H9 (cell line): ENCODE measurements at regions not wholly inside any gene's neighbourhood (a gene's known extent, or its start where the extent isn't known, plus 50 kb on each side); places are given as distances from the start of the nearest gene placed in this dataset.

ENCODE experiments used
- DNase-seq: peaks from one replicate; pipeline ENCODE4 v3.0.0-alpha.2; 2017
- H2AFZ ChIP-seq: one replicate; pipeline ENCODE4 v1.6.1; 2013; ENCODE audit warnings: mild to moderate bottlenecking, low read length, control low read depth, moderate library complexity
- H2AK5ac ChIP-seq: 2 replicates; pipeline ENCODE4 v1.6.1; 2013; ENCODE audit warnings: low read length, control low read depth, mixed read lengths; ENCODE audit not compliant: insufficient read length
- H2BK120ac ChIP-seq: one replicate; pipeline ENCODE4 v1.6.1; 2013; ENCODE audit warnings: low read depth, mild to moderate bottlenecking, low read length, control low read depth, inconsistent platforms; ENCODE audit not compliant: poor library complexity, severe bottlenecking
- H2BK12ac ChIP-seq: 2 replicates; pipeline ENCODE4 v1.6.1; 2013; ENCODE audit warnings: low read length, control low read depth, mixed read lengths, low read depth; ENCODE audit not compliant: insufficient read length
- H2BK15ac ChIP-seq: 2 replicates; pipeline ENCODE4 v1.6.1; 2013; ENCODE audit warnings: low read depth, low read length, control low read depth
- H2BK20ac ChIP-seq: one replicate; pipeline ENCODE4 v1.6.1; 2013; ENCODE audit warnings: low read depth, mild to moderate bottlenecking, low read length, control low read depth, inconsistent platforms; ENCODE audit not compliant: poor library complexity, severe bottlenecking
- H2BK5ac ChIP-seq: 2 replicates; pipeline ENCODE4 v1.6.1; 2013; ENCODE audit warnings: low read length, control low read depth, mixed read lengths; ENCODE audit not compliant: insufficient read length
- H3K14ac ChIP-seq: 2 replicates; pipeline ENCODE4 v1.6.1; 2013; ENCODE audit warnings: low read length, control low read depth; ENCODE audit not compliant: insufficient read depth
- H3K18ac ChIP-seq: 2 replicates; pipeline ENCODE4 v1.6.1; 2013; ENCODE audit warnings: low read depth, mild to moderate bottlenecking, mixed read lengths, low read length, control low read depth; ENCODE audit not compliant: insufficient read length
- H3K23ac ChIP-seq: 2 replicates; pipeline ENCODE4 v1.6.1; 2013; ENCODE audit warnings: low read length, control low read depth, mixed read lengths, low read depth; ENCODE audit not compliant: insufficient read length
- H3K23me2 ChIP-seq: 2 replicates; pipeline ENCODE4 v1.6.1; 2013; ENCODE audit warnings: low read depth, mild to moderate bottlenecking, mixed read lengths, low read length, control low read depth; ENCODE audit not compliant: insufficient read length, poor library complexity, severe bottlenecking
- H3K27ac ChIP-seq: 2 replicates; pipeline ENCODE4 v1.5.1; 2013; ENCODE audit warnings: low read length, control low read depth, mixed read lengths, low read depth; ENCODE audit not compliant: insufficient read length
- H3K27me3 ChIP-seq: 2 replicates; pipeline ENCODE4 v1.6.1; 2013; ENCODE audit warnings: low read length, control low read depth, inconsistent platforms; ENCODE audit not compliant: insufficient read depth
- H3K4ac ChIP-seq: 2 replicates; pipeline ENCODE4 v1.6.1; 2013; ENCODE audit warnings: low read depth, mild to moderate bottlenecking, control low read depth, inconsistent platforms, low read length, moderate library complexity
- H3K4me1 ChIP-seq: 2 replicates; pipeline ENCODE4 v1.6.1; 2013; ENCODE audit warnings: low read length, control low read depth, inconsistent platforms; ENCODE audit not compliant: insufficient read depth
- H3K4me2 ChIP-seq: 2 replicates; pipeline ENCODE4 v1.6.1; 2013; ENCODE audit warnings: low read length, control low read depth, mixed read lengths; ENCODE audit not compliant: insufficient read length, insufficient read depth
- H3K56ac ChIP-seq: 2 replicates; pipeline ENCODE4 v1.6.1; 2013; ENCODE audit warnings: low read depth, mild to moderate bottlenecking, mixed read lengths, low read length, control low read depth; ENCODE audit not compliant: insufficient read length
- H3K79me1 ChIP-seq: 2 replicates; pipeline ENCODE4 v1.6.1; 2013; ENCODE audit warnings: low read depth, mild to moderate bottlenecking, moderate library complexity, low read length, control low read depth, inconsistent platforms; ENCODE audit not compliant: insufficient read depth, poor library complexity, severe bottlenecking
- H3K79me2 ChIP-seq: 2 replicates; pipeline ENCODE4 v1.6.1; 2013; ENCODE audit warnings: low read length, control low read depth, inconsistent platforms; ENCODE audit not compliant: insufficient read depth
- H3K9ac ChIP-seq: 2 replicates; pipeline ENCODE4 v1.6.1; 2013; ENCODE audit warnings: low read length, control low read depth, mixed read lengths; ENCODE audit not compliant: insufficient read length; ENCODE audit errors: extremely low read depth
- H3K9me3 ChIP-seq: one replicate; pipeline ENCODE4 v1.6.1; 2013; ENCODE audit warnings: low read depth, low read length, inconsistent platforms; ENCODE audit not compliant: control insufficient read depth
- H3T11ph ChIP-seq: one replicate; pipeline ENCODE4 v1.6.1; 2013; ENCODE audit warnings: mild to moderate bottlenecking, low read length, control low read depth, inconsistent platforms
- H4K20me1 ChIP-seq: one replicate; pipeline ENCODE4 v1.6.1; 2013; ENCODE audit not compliant: control insufficient read depth, insufficient read length, insufficient read depth
- H4K5ac ChIP-seq: 2 replicates; pipeline ENCODE4 v1.6.1; 2013; ENCODE audit warnings: low read depth, mild to moderate bottlenecking, mixed read lengths, low read length, control low read depth; ENCODE audit not compliant: insufficient read length
- H4K8ac ChIP-seq: replicated peaks from 2 replicates; pipeline ENCODE4 v1.6.1; 2013; ENCODE audit warnings: low read length, control low read depth, mixed read lengths, low read depth; ENCODE audit not compliant: insufficient read length
- H4K91ac ChIP-seq: 2 replicates; pipeline ENCODE4 v1.6.1; 2013; ENCODE audit warnings: low read depth, mild to moderate bottlenecking, moderate library complexity, mixed read lengths, low read length, control low read depth; ENCODE audit not compliant: insufficient read length
- H3K27ac Mint-ChIP-seq, 3 experiments: 2 replicates in 2 of 3; 3 replicates in 1 of 3; pipeline ENCODE4 v1.8.0; 2020 to 2021; ENCODE audit warnings: mixed read lengths in 3 of 3, mild to moderate bottlenecking in 1 of 3, moderate library complexity in 1 of 3
- H3K27me3 Mint-ChIP-seq: 2 replicates; pipeline ENCODE4 v1.8.0; 2021; ENCODE audit warnings: low read depth, mild to moderate bottlenecking, moderate library complexity, mixed read lengths
- H3K36me3 Mint-ChIP-seq, 3 experiments: 2 replicates in 2 of 3; 3 replicates in 1 of 3; pipeline ENCODE4 v1.8.0; 2020 to 2021; ENCODE audit warnings: low read depth in 3 of 3, mixed read lengths in 3 of 3; ENCODE audit not compliant: insufficient read depth in 1 of 3
- H3K4me1 Mint-ChIP-seq, 2 experiments: 2 replicates each; pipeline ENCODE4 v1.8.0; 2020; ENCODE audit warnings: mixed read lengths in 2 of 2
- H3K4me3 Mint-ChIP-seq, 2 experiments: 2 replicates in 1 of 2; 3 replicates in 1 of 2; pipeline ENCODE4 v1.8.0; 2020 to 2021; ENCODE audit warnings: mild to moderate bottlenecking in 2 of 2, mixed read lengths in 2 of 2, moderate library complexity in 1 of 2
- H3K9me3 Mint-ChIP-seq, 2 experiments: 2 replicates in 1 of 2; 3 replicates in 1 of 2; pipeline ENCODE4 v1.8.0; 2020; ENCODE audit warnings: mild to moderate bottlenecking in 2 of 2, mixed read lengths in 2 of 2, moderate library complexity in 1 of 2
- CTCF ChIP-seq: fragments of 200-600 bp; sonication (generic); conservative IDR thresholded peaks from 3 replicates; pipeline ENCODE4 v1.8.0; 2021; ENCODE audit warnings: antibody characterized with exemption, mild to moderate bottlenecking

GRCh38 chr6:93749191-93749590 lies 329.8 kb upstream of the EPHA7 start:
- no peak overlapping the region for H2BK5ac ChIP-seq
- TF ChIP-seq CTCF = no peak
- H3K4ac ChIP-seq = no peak overlapping the region
- Mint-ChIP-seq H3K4me3 (no peak overlapping the region), H3K9me3 (no peaks in the 10 kb centered on the region), H3K27me3 (peaks cover 2% of the 10 kb centered on the region; the same call in 1 of the 2 replicates), H3K4me1 (peaks cover 2 to 8% of the 10 kb centered on the region in 2 experiments; a peak in 1 of 4 replicates), H3K36me3 (no peaks in the 10 kb centered on the region), H3K27ac (no peak overlapping the region)
- no peak overlapping the region for H3K9ac ChIP-seq
- no peak overlapping the region for H2AFZ ChIP-seq
- H3K27ac ChIP-seq = no peak overlapping the region
- H3K79me1 ChIP-seq = no peaks in the 10 kb centered on the region
- no peak overlapping the region for H3T11ph ChIP-seq
- H3K9me3 ChIP-seq = no peaks in the 10 kb centered on the region
- H4K91ac ChIP-seq = no peak overlapping the region
- H2BK20ac ChIP-seq = no peak overlapping the region
- H4K8ac ChIP-seq = no peak overlapping the region
- no peak overlapping the region for H3K56ac ChIP-seq
- H4K20me1 ChIP-seq = no peaks in the 10 kb centered on the region
- no peaks in the 10 kb centered on the region for H3K79me2 ChIP-seq
- no peaks in the 10 kb centered on the region for H3K4me1 ChIP-seq
- H3K18ac ChIP-seq = no peak overlapping the region
- H4K5ac ChIP-seq = no peak overlapping the region
- no peak overlapping the region for H3K14ac ChIP-seq
- no peaks in the 10 kb centered on the region for H3K27me3 ChIP-seq
- no peak for DNase-seq
- no peak overlapping the region for H3K4me2 ChIP-seq
- no peaks in the 10 kb centered on the region for H3K23me2 ChIP-seq
- H2BK15ac ChIP-seq = no peak overlapping the region
- no peak overlapping the region for H2BK120ac ChIP-seq
- no peak overlapping the region for H2BK12ac ChIP-seq
- H2AK5ac ChIP-seq = no peak overlapping the region
- H3K23ac ChIP-seq = no peak overlapping the region
